Retinal pigment epithelial cell (primary cell): ENCODE measurements at regions not wholly inside any gene's neighbourhood (a gene's known extent, or its start where the extent isn't known, plus 50 kb on each side); places are given as distances from the start of the nearest gene placed in this dataset.

Experiments used
- DNase-seq: peaks from one replicate; pipeline ENCODE4 v3.0.0-alpha.2; 2010; ENCODE audit warnings: low read depth
- H3K4me3 ChIP-seq: 2 replicates; pipeline ENCODE4 v1.5.1; 2011; ENCODE audit warnings: mild to moderate bottlenecking, low read length, control low read depth, moderate library complexity
- CTCF ChIP-seq: conservative IDR thresholded peaks from 2 replicates; pipeline ENCODE4 v1.5.1; 2011; ENCODE audit warnings: low read depth, low read length, control low read depth, inconsistent platforms

GRCh38 chr12:105705235-105705634 is 374.7 kb downstream of the C12orf75 start:
- no peak for DNase-seq
- H3K4me3 ChIP-seq, result no peak overlapping the region
- TF ChIP-seq CTCF, result no peak

DNA sequence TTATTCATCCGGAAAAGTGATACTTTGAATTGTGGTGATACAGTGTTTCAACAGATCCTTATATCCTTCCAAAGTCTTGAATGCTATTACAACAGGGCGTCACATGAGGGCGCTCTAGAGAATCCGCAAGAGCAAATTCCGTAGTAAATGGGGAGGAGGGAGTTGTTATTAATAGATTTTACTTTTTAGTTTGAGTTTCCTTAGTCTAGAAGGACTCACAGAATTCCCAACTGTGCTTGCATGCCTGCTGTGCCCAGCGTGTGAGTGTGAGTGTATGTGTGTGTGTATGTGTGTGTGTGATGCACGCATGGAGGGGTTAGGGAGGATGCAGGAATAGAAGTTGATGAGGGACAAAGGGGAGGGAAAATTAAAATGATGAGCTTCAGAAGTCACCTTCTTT is 375.3 kb downstream of the C12orf75 start:
- no peak overlapping the region for H3K4me3 ChIP-seq
- peak; percentile 91 for TF ChIP-seq CTCF
- DNase-seq, result no peak

- H3K4me3 ChIP-seq, result no peak overlapping the region
- DNase-seq, result no peak
- no peak for TF ChIP-seq CTCF
Observed at GRCh38 chr12:105706321-105706972, 376.0 kb downstream of the C12orf75 start.

DNA sequence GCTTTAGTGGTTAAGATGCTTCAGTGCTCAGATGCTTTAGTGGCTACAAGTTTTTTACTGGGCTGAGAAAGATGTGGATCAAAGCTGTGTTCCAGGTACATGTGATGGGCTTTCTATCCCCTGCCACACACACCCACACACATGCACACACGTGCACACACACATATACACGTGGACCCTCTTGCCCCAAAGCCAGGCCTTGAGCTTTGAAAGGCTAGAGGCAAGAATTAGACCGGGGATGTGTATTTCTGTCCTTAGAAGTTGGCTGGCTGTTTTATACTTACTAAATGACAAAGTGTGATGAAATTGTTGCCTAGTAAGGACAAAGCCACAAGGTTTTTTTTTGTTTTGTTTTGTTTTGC is 376.5 kb downstream of the C12orf75 start:
- TF ChIP-seq CTCF, result no peak
- no peak overlapping the region for H3K4me3 ChIP-seq
- no peak for DNase-seq

GRCh38 chr12:105713606-105714305 is 383.3 kb downstream of the C12orf75 start:
- no peak for DNase-seq
- no peak overlapping the region for H3K4me3 ChIP-seq
- no peak for TF ChIP-seq CTCF

- DNase-seq, result no peak
- TF ChIP-seq CTCF, result no peak
- H3K4me3 ChIP-seq, result no peak overlapping the region
Observed at GRCh38 chr12:105716621-105717020, 386.1 kb downstream of the C12orf75 start.

DNA sequence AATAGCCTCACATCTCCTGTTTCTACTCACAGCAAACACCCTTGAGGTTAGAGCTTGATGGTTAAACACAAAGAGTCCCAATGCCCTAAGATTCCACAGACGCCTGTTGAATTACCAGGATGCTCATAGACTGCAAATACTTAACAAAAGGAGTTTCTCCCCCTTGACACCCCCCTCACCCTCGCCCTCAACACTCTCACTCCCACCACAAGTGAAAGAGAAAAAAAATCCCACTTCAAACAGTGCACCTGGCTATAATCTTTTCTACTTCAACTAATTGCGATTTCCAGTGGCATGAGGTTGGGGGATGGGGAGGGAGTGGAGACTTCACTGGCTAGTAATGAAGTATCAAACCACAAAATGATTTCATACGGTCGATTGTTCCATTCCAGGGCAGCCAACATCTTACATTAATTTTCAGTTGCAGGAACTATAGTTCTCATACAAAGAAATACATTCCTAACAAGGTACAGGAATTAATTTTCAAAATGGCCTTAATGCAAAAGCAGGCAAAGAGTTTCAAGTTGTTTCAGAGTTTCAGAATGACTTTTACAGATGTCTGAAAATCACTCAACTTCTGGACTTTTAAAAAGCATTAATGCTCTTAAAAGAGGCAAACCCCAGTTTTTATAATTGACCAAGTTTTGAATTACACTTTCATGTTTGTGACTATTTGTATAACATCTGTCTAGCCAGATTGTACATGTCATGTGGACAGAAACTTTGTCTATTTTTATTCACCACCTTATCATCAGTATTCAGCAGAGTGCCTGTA is 390.7 kb downstream of the C12orf75 start:
- TF ChIP-seq CTCF, result no peak
- H3K4me3 ChIP-seq, result no peak overlapping the region
- DNase-seq, result no peak
